GM23248 (cell line): ENCODE measurements at regions not wholly inside any gene's neighbourhood (a gene's known extent, or its start where the extent isn't known, plus 50 kb on each side); places are given as distances from the start of the nearest gene placed in this dataset.

Experiments used
- DNase-seq: peaks from one replicate; pipeline ENCODE4 v3.0.0-alpha.2; 2015
- H2AFZ ChIP-seq: fragments of 200-600 bp; sonication (generic); 2 replicates; pipeline ENCODE4 v1.6.1; 2016; ENCODE audit warnings: antibody characterized with exemption
- H3F3A ChIP-seq: fragments of 200-600 bp; sonication (generic); 2 replicates; pipeline ENCODE4 v1.6.1; 2016; ENCODE audit warnings: mild to moderate bottlenecking, antibody characterized with exemption, mixed run types; ENCODE audit not compliant: insufficient read depth
- H3K27ac ChIP-seq: fragments of 200-600 bp; sonication (generic); 2 replicates; pipeline ENCODE4 v1.5.1; 2016; ENCODE audit warnings: mild to moderate bottlenecking
- H3K27me3 ChIP-seq: fragments of 200-600 bp; sonication (generic); replicated peaks from 2 replicates; pipeline ENCODE4 v1.6.1; 2016; ENCODE audit warnings: mild to moderate bottlenecking; ENCODE audit not compliant: insufficient read depth
- H3K36me3 ChIP-seq: fragments of 200-600 bp; sonication (generic); 2 replicates; pipeline ENCODE4 v1.6.1; 2016; ENCODE audit warnings: low read depth, mild to moderate bottlenecking
- H3K4me1 ChIP-seq: fragments of 200-600 bp; sonication (generic); 2 replicates; pipeline ENCODE4 v1.6.1; 2016; ENCODE audit warnings: mild to moderate bottlenecking; ENCODE audit not compliant: insufficient read depth
- H3K4me2 ChIP-seq: fragments of 200-600 bp; sonication (generic); one replicate; pipeline ENCODE4 v1.6.1; 2016; ENCODE audit warnings: mild to moderate bottlenecking; ENCODE audit not compliant: unreplicated experiment
- H3K4me3 ChIP-seq: fragments of 200-600 bp; sonication (generic); 2 replicates; pipeline ENCODE4 v1.5.1; 2016; ENCODE audit warnings: mild to moderate bottlenecking
- H3K79me2 ChIP-seq: fragments of 200-600 bp; sonication (generic); 2 replicates; pipeline ENCODE4 v1.6.1; 2016; ENCODE audit warnings: mild to moderate bottlenecking; ENCODE audit not compliant: insufficient read depth
- H3K9ac ChIP-seq: fragments of 200-600 bp; sonication (generic); 2 replicates; pipeline ENCODE4 v1.6.1; 2016; ENCODE audit warnings: mild to moderate bottlenecking
- H3K9me2 ChIP-seq: fragments of 200-600 bp; sonication (generic); 2 replicates; pipeline ENCODE4 v1.6.1; 2016; ENCODE audit warnings: mixed run types, mild to moderate bottlenecking, moderate library complexity; ENCODE audit not compliant: insufficient read depth
- H3K9me3 ChIP-seq: fragments of 200-600 bp; sonication (generic); one replicate; pipeline ENCODE4 v1.6.1; 2017; ENCODE audit warnings: low read depth
- H4K20me1 ChIP-seq: fragments of 200-600 bp; sonication (generic); 2 replicates; pipeline ENCODE4 v1.6.0; 2016; ENCODE audit not compliant: insufficient read depth
- EZH2 ChIP-seq: fragments of 200-600 bp; sonication (generic); IDR thresholded peaks from 2 replicates; pipeline ENCODE4 v1.6.1; 2018; ENCODE audit warnings: antibody characterized with exemption, mild to moderate bottlenecking; ENCODE audit not compliant: insufficient read depth, poor library complexity, severe bottlenecking
- EZH2phosphoT487 ChIP-seq: fragments of 200-600 bp; sonication (generic); IDR thresholded peaks from 2 replicates; pipeline ENCODE4 v1.6.1; 2018; ENCODE audit warnings: antibody characterized with exemption, moderate library complexity, mild to moderate bottlenecking, low read depth; ENCODE audit not compliant: insufficient read depth
- WGBS, 2 experiments: methylation state at CpG; one replicate each; pipeline ENCODE4 v1.1.6; 2015 to 2017; ENCODE audit warnings: low lambda C conversion rate in 2 of 2, low coverage in 1 of 2; ENCODE audit errors: missing lambda C conversion rate in 2 of 2; 5-methylcytosine and 5-hydroxymethylcytosine counted together
- in situ Hi-C: fragments of 300-500 bp; cut with MboI; formaldehyde crosslinking; loops from 2 replicates; pipeline ENCODE4 v1.15.0; 2020

- Histone ChIP-seq H3K4me1 (peaks cover 45% of the 10 kb centered on the region), H3K27ac (peak overlapping the region; percentile 66), H3K9me2 (no peaks in the 10 kb centered on the region), H3K27me3 (no peaks in the 10 kb centered on the region), H3K36me3 (no peaks in the 10 kb centered on the region), H3K79me2 (no peaks in the 10 kb centered on the region), H3K9ac (0 out of 2 replicates have a peak overlapping the region, but pooled peaks have one; percentile 32), H3K4me3 (no peak overlapping the region), H4K20me1 (no peaks in the 10 kb centered on the region), H3K4me2 (peak overlapping the region; percentile 1), H3F3A (peaks cover 45% of the 10 kb centered on the region), H3K9me3 (no peaks in the 10 kb centered on the region), H2AFZ (no peak overlapping the region)
- peak; percentile 80 for DNase-seq
- in situ Hi-C loops: no loop called here
- 0 out of 2 replicates have a peak, but pooled peaks have one; percentile 18 for TF ChIP-seq EZH2phosphoT487
- no peak for TF ChIP-seq EZH2
- 0% methylated on average over 1 of the region's 1 CpG for WGBS, 2 experiments
Measured at GRCh38 chr11:128407962-128408361, 179.4 kb downstream of the ETS1 start.

GRCh38 chr11:128405714-128406662, 181.4 kb downstream of the ETS1 start:
- no peaks in the 10 kb centered on the region for H3K27me3 ChIP-seq
- peak overlapping the region; percentile 34 for H3K4me2 ChIP-seq
- H4K20me1 ChIP-seq: no peaks in the 10 kb centered on the region
- DNase-seq: peak; percentile 53
- no peak overlapping the region for H3K9ac ChIP-seq
- H3F3A ChIP-seq: peaks cover 45% of the 10 kb centered on the region
- in situ Hi-C loops: no loop called here
- H3K9me2 ChIP-seq: no peaks in the 10 kb centered on the region
- H3K27ac ChIP-seq: peak overlapping the region; percentile 5; the same call in 1 of the 2 replicates
- H3K36me3 ChIP-seq: no peaks in the 10 kb centered on the region
- no peaks in the 10 kb centered on the region for H3K9me3 ChIP-seq
- 51 to 54% methylated on average over 8 of the region's 8 CpGs for WGBS, 2 experiments
- peaks cover 49% of the 10 kb centered on the region for H3K4me1 ChIP-seq
- TF ChIP-seq EZH2phosphoT487 (no peak), EZH2 (no peak)
- H3K4me3 ChIP-seq: 0 out of 2 replicates have a peak overlapping the region, but pooled peaks have one; percentile 10
- no peaks in the 10 kb centered on the region for H3K79me2 ChIP-seq
- 0 out of 2 replicates have a peak overlapping the region, but pooled peaks have one; percentile 17 for H2AFZ ChIP-seq

GRCh38 chr11:128405112-128405511, 182.2 kb downstream of the ETS1 start:
- Histone ChIP-seq H3K4me2 (no peak overlapping the region), H3K79me2 (no peaks in the 10 kb centered on the region), H3K36me3 (no peaks in the 10 kb centered on the region), H3K9ac (no peak overlapping the region), H3K4me3 (no peak overlapping the region), H3K9me3 (no peaks in the 10 kb centered on the region), H4K20me1 (no peaks in the 10 kb centered on the region), H2AFZ (no peak overlapping the region), H3K4me1 (peaks cover 58% of the 10 kb centered on the region), H3F3A (peaks cover 51% of the 10 kb centered on the region), H3K9me2 (no peaks in the 10 kb centered on the region), H3K27ac (no peak overlapping the region), H3K27me3 (no peaks in the 10 kb centered on the region)
- no peak for DNase-seq
- TF ChIP-seq EZH2phosphoT487 (no peak), EZH2 (no peak)
- 94 to 96% methylated on average over 1 of the region's 1 CpG for WGBS, 2 experiments
- in situ Hi-C loops: no loop called here

- 97 to 100% methylated on average over 1 of the region's 1 CpG for WGBS, 2 experiments
- no peaks in the 10 kb centered on the region for H3K9me3 ChIP-seq
- no peaks in the 10 kb centered on the region for H3K9me2 ChIP-seq
- no peaks in the 10 kb centered on the region for H3K36me3 ChIP-seq
- no peaks in the 10 kb centered on the region for H4K20me1 ChIP-seq
- no peak for DNase-seq
- no peak overlapping the region for H3K9ac ChIP-seq
- H3K79me2 ChIP-seq: no peaks in the 10 kb centered on the region
- in situ Hi-C loops: no loop called here
- H3K4me2 ChIP-seq: no peak overlapping the region
- TF ChIP-seq EZH2 (no peak), EZH2phosphoT487 (no peak)
- H3F3A ChIP-seq: peaks cover 49% of the 10 kb centered on the region
- H3K4me1 ChIP-seq: peaks cover 57% of the 10 kb centered on the region
- H2AFZ ChIP-seq: no peak overlapping the region
- H3K27me3 ChIP-seq: no peaks in the 10 kb centered on the region
- no peak overlapping the region for H3K4me3 ChIP-seq
- H3K27ac ChIP-seq: no peak overlapping the region
Measured at GRCh38 chr11:128404437-128404836, 182.9 kb downstream of the ETS1 start.
